DND-41 (cell line): ENCODE measurements at regions not wholly inside any gene's neighbourhood (a gene's known extent, or its start where the extent isn't known, plus 50 kb on each side); places are given as distances from the start of the nearest gene placed in this dataset.

ENCODE experiments used
- ATAC-seq: fragments of 200-7000 bp; cut with Tn5 transposase; 3 replicates; pipeline ENCODE4 v1.9.1; 2021; ENCODE audit warnings: low read depth; ENCODE audit not compliant: insufficient read depth
- DNase-seq: peaks from one replicate; pipeline ENCODE4 v3.0.0-alpha.2; 2020
- H2AFZ ChIP-seq: 2 replicates; pipeline ENCODE4 v1.6.0; 2012; ENCODE audit warnings: low read depth, low read length
- H3K27ac ChIP-seq: 2 replicates; pipeline ENCODE4 v1.5.1; 2012; ENCODE audit warnings: low read length, inconsistent platforms
- H3K27me3 ChIP-seq: fragments of 200-600 bp; sonication (generic); 2 replicates; pipeline ENCODE4 v1.6.0; 2012; ENCODE audit warnings: low read length, mild to moderate bottlenecking, inconsistent platforms; ENCODE audit not compliant: insufficient read depth, poor library complexity
- H3K36me3 ChIP-seq: 2 replicates; pipeline ENCODE4 v1.5.1; 2012; ENCODE audit warnings: low read length, inconsistent platforms; ENCODE audit not compliant: insufficient read depth
- H3K4me1 ChIP-seq: 2 replicates; pipeline ENCODE4 v1.5.1; 2012; ENCODE audit warnings: mild to moderate bottlenecking, low read length; ENCODE audit not compliant: insufficient read depth
- H3K4me2 ChIP-seq: 2 replicates; pipeline ENCODE4 v1.6.0; 2012; ENCODE audit warnings: mild to moderate bottlenecking, moderate library complexity, low read length, inconsistent platforms; ENCODE audit not compliant: insufficient read depth
- H3K4me3 ChIP-seq, 2 experiments: fragments of 200-600 bp in 1 of 2; shearing (Covaris generic) in 1 of 2; 2 replicates each; pipeline ENCODE4 v1.5.1; 2012 to 2016; ENCODE audit warnings: inconsistent platforms in 2 of 2, low read length in 2 of 2, mild to moderate bottlenecking in 2 of 2, low read depth in 1 of 2, moderate library complexity in 1 of 2
- H3K79me2 ChIP-seq: 2 replicates; pipeline ENCODE4 v1.6.0; 2012; ENCODE audit warnings: low read length, inconsistent platforms; ENCODE audit not compliant: insufficient read depth
- H3K9ac ChIP-seq: 2 replicates; pipeline ENCODE4 v1.6.0; 2012; ENCODE audit warnings: low read depth, mild to moderate bottlenecking, inconsistent platforms, low read length, moderate library complexity
- H3K9me3 ChIP-seq: 2 replicates; pipeline ENCODE4 v1.5.1; 2012; ENCODE audit warnings: low read length, moderate library complexity, mild to moderate bottlenecking, inconsistent platforms; ENCODE audit not compliant: insufficient read depth, severe bottlenecking
- H4K20me1 ChIP-seq: 2 replicates; pipeline ENCODE4 v1.6.0; 2012; ENCODE audit warnings: low read length; ENCODE audit not compliant: insufficient read depth
- EZH2 ChIP-seq: IDR thresholded peaks from 3 replicates; pipeline ENCODE4 v1.6.1; 2012; ENCODE audit warnings: borderline replicate concordance, low read depth, mild to moderate bottlenecking, moderate library complexity, low read length, inconsistent platforms; ENCODE audit not compliant: severe bottlenecking
- TF ChIP-seq, protein P1 (sequence below): IDR thresholded peaks from 2 replicates; pipeline ENCODE4 v1.5.1; 2012; ENCODE audit warnings: borderline replicate concordance, low read length, moderate library complexity, mild to moderate bottlenecking; ENCODE audit not compliant: poor library complexity, severe bottlenecking; ENCODE audit errors: extremely low read depth

DNA sequence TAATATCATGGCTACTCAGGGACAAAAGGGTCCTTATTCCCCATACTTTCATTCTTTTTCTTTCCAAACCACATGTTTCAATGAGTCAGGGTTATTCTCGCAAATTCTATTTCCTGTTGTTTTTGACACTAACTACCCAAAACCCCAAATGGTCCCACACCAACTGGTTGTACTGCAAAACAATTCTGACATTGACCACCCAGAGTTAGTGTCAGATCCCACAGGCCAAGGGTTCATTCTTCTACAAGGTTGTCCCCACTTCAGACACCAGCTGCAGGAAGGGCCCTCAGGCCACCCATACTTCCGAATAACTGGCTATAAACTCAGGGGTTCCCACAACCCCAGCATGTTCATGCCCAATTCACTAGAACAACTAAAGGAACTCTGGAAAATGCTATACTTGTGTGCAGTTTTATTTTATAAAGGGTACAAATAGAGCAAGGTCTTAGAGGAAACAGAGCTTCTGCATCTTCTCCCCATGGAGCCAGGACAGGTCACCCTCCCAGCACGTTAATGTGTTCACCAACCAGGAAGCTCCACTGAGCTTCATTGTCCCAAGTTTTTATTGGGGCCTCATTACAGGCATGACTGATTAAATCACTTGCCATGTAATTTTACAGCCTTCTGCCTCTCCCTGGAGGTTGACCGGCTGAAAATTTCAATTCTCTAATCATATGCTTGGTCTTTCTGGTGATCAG is 334.8 kb downstream of the DRD1 start:
- H3K79me2 ChIP-seq: no peaks in the 10 kb centered on the region
- H3K9ac ChIP-seq: no peak overlapping the region
- H3K27ac ChIP-seq: no peak overlapping the region
- H3K4me3 ChIP-seq: no peak overlapping the region
- DNase-seq (no peak), ATAC-seq (no peak)
- H2AFZ ChIP-seq: no peak overlapping the region
- H3K27me3 ChIP-seq: peaks cover 4% of the 10 kb centered on the region
- H3K4me1 ChIP-seq: no peaks in the 10 kb centered on the region
- TF ChIP-seq EZH2: no peak
- TF ChIP-seq, protein P1, sequence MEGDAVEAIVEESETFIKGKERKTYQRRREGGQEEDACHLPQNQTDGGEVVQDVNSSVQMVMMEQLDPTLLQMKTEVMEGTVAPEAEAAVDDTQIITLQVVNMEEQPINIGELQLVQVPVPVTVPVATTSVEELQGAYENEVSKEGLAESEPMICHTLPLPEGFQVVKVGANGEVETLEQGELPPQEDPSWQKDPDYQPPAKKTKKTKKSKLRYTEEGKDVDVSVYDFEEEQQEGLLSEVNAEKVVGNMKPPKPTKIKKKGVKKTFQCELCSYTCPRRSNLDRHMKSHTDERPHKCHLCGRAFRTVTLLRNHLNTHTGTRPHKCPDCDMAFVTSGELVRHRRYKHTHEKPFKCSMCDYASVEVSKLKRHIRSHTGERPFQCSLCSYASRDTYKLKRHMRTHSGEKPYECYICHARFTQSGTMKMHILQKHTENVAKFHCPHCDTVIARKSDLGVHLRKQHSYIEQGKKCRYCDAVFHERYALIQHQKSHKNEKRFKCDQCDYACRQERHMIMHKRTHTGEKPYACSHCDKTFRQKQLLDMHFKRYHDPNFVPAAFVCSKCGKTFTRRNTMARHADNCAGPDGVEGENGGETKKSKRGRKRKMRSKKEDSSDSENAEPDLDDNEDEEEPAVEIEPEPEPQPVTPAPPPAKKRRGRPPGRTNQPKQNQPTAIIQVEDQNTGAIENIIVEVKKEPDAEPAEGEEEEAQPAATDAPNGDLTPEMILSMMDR: no peak
- no peaks in the 10 kb centered on the region for H4K20me1 ChIP-seq
- H3K9me3 ChIP-seq: peaks cover 4% of the 10 kb centered on the region
- H3K4me2 ChIP-seq: no peak overlapping the region
- no peaks in the 10 kb centered on the region for H3K36me3 ChIP-seq

DNA sequence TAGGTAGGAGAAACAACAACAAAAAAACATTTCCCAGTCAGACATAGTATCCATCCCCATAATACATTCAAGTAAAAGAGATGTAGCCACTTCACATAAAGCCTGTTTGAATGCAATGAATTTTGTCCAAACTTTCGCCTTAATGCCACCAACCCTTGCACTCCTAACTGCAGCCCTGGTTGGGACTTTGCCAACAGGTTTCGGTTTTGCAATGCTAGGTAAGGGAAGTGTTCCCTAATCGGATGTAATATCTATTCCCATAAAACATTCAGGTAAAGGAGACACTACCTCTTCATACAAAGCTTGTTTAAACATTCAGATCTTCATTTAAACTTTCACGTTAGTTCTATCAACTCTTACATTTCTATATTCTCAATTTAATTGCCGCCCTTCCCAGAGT is 336.1 kb downstream of the DRD1 start:
- TF ChIP-seq, protein P1: no peak
- no peak for TF ChIP-seq EZH2
- H3K79me2 ChIP-seq: no peaks in the 10 kb centered on the region
- H3K9ac ChIP-seq: no peak overlapping the region
- no peak for ATAC-seq
- peaks cover 4% of the 10 kb centered on the region for H3K9me3 ChIP-seq
- no peaks in the 10 kb centered on the region for H3K36me3 ChIP-seq
- no peaks in the 10 kb centered on the region for H3K4me1 ChIP-seq
- H2AFZ ChIP-seq: no peak overlapping the region
- no peak for DNase-seq
- H4K20me1 ChIP-seq: no peaks in the 10 kb centered on the region
- peaks cover 4% of the 10 kb centered on the region for H3K27me3 ChIP-seq
- H3K4me2 ChIP-seq: no peak overlapping the region
- no peak overlapping the region for H3K4me3 ChIP-seq
- H3K27ac ChIP-seq: no peak overlapping the region

DNA sequence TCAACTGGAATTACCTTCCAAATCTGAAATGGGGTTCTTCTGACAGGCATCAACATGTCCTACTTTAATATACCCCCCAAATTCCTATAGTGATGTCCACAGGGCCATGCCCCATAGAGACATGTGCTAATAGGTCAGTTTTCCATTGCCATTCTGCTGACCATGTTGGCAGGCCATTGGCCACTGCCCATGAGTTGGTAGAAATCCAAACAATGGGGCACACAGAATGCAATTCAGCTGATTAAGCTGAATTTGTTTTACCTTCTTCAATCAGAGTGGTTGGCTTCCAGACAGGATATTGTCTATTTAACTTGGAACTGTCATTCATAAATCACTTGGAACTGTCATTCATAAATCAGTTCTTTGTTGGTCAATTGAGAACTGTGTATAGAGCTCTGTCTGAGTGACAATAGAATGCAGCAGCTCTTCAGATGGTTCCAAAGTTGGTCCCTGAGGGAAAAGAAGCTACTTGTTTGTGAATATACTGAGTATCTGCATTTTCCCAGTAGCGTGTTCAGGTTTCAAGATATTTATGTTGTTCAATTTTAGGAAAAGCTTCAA is 336.9 kb downstream of the DRD1 start:
- H3K4me3 ChIP-seq: no peak overlapping the region
- H3K4me2 ChIP-seq: no peak overlapping the region
- no peaks in the 10 kb centered on the region for H4K20me1 ChIP-seq
- no peak for ATAC-seq
- peaks cover 4% of the 10 kb centered on the region for H3K27me3 ChIP-seq
- H3K27ac ChIP-seq: no peak overlapping the region
- no peaks in the 10 kb centered on the region for H3K79me2 ChIP-seq
- DNase-seq: no peak
- no peaks in the 10 kb centered on the region for H3K4me1 ChIP-seq
- no peak for TF ChIP-seq EZH2
- TF ChIP-seq, protein P1: no peak
- H3K36me3 ChIP-seq: no peaks in the 10 kb centered on the region
- H3K9ac ChIP-seq: no peak overlapping the region
- H2AFZ ChIP-seq: no peak overlapping the region
- H3K9me3 ChIP-seq: peaks cover 4% of the 10 kb centered on the region
